ENCODE measurements at regions not wholly inside any gene's neighbourhood (a gene's known extent, or its start where the extent isn't known, plus 50 kb on each side); places are given as distances from the start of the nearest gene placed in this dataset.
"Not testable (repeated sequence)": the region's sequence is repeated elsewhere in the genome, so short reads cannot be mapped to it uniquely, and the experiment has no call there.

DNA sequence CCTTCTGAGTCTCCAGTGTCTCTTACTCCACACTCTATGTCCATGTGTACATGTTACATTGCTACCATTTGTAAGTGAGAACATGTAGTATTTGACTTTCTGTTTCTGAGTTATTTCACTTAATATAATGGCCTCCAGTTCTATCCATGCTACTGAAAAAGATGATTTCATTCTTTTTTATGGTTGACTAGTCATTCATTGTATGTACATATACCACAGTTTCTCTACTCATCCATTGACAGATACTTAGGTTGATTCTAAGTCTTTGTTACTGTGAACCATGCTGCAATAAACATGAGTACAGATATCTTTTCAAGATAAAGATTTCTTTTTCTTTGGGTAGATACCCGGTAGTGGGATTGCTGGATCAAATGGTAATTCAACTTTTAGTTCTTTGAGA lies 107.1 kb upstream of the CHD1 start:
- no peak for DNase-seq

DNA sequence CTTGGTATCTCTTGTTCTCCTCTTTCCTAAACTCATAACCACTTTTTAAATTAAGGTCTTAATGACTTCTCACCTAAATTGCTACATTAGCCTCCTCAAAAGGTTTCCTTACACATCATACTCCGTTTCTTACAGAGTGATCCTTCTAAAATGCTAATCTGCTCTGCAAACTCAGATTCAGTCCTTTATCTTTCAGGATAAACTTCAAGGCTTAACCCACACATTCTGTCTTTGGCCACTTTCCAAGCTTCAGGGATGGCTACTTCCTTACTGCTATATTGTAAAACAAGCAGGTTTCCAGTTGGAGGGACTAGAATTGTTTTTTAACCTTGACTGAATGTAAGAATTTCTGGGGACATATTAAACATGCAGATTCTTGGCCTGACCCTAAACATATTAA lies 105.5 kb upstream of the CHD1 start:
- DNase-seq, result no peak

DNA sequence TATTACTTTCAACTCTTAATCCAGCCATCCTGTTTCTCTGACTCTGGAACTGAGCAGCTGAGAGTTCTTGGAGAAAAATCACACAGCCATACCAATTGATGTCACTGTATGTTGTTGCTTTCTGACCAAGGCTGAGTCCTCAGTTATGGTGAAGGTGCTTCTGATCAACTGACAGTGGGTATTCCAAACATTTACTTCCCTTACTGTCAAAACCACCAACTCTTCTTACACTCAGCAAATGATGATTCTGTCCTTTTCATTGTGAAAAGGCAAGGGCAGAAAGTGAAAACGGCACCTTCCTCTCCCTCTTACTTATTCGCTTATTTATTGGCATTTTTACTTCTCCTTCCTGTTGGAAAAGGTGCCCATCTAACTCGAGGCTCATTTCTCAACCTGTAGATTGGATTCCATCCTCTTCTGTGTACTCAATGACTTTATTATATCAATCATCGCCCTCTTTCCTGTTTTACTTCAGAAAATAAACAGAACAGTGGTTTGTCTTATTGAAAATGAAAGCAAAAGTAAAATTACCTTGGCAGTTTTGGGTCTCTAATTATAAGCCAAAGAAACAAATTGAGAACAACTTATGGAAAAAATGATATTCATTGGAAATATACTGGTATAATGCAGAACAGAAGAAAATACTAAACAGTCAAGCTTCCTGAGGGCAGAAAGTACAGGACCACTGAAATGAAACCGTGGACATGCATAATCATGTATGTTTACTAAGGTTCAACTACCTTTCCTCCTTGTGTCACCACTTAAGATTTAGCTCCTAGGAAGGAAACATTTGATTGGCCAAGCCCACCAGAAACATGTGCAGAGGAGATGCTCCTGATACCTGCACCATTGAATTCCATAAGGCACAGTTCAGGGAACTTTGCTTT lies 104.5 kb upstream of the CHD1 start:
- DNase-seq, result no peak

DNA sequence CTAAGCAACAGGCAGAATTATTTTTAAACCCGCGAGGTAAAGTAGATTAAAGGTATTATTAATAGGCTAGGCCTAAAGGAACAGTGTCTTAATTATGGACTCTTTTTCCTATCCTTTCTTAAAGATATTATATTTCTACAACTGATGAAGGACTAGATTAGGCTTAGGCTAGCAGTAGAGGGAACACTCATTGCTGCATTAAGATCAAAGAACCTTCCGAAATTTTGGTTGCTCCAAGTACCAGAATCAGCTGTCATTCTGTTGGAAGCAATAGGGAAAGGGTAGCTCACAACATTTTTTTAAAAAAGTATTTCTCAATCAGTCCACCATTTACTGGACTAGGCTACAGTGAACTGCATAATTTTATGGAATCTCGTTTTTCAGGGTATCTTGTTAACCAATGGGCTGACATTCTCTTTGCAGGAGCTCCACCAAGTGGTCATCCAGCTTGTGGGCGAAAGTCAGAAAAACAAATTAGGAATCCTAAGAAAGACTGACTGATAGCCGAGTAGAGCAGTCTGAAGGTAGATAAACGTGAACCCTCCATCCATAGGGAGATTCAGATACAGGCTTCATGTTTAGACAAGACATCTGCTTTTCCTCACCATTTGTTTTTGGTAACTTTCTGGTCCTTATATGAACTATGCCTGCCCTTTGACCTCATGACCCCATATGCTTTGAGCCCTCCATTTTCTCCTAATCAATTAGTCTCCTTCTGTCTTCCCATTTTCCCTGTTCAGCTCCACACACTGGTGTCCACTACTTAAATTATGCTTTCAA lies 103.6 kb upstream of the CHD1 start:
- DNase-seq, result peak in 1 of 2 experiments; percentile 34

DNA sequence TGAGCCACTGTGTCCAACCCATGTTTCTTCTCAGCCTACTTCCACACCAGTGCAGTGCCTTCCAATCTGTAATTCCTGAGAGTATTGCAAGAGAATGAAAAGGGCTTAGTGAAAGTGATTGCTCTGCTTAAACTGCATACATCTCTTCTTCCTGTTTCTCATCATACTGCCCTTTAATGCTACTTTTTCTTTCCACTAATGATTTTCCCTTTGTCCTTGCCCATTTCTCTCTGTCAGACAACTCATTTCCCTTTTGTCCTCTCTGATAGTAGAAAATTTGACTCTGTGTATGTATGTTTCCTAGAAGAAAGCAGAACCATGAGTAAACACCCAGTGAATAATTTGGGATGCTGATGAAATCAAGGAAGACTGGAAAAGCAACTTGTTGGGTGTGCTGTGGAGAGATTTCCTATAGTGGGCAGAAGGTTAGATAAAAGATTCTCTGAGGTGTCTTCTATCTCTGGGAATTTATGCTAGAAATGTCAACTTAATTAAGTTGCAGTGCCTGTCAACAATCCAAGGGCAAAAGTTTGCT lies 102.2 kb upstream of the CHD1 start:
- no peak for DNase-seq

DNA sequence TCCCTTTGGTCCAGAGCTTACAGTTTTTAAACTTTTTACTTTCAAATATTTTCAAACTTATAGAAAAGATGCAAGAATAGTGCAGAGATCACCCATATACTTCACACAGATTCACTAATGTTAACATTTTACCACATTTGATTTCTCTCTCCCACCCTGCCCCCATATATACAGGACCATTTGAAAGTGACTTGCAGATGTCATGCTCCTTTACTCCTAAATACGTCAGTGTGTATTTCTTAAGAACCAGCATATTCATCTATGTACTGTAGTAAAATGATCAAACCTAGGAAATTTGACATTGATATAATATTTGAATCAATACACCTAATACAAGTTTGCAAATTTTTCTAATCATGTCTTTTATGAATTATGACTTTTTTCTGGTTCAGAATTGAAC lies 100.4 kb upstream of the CHD1 start:
- no peak for DNase-seq

DNA sequence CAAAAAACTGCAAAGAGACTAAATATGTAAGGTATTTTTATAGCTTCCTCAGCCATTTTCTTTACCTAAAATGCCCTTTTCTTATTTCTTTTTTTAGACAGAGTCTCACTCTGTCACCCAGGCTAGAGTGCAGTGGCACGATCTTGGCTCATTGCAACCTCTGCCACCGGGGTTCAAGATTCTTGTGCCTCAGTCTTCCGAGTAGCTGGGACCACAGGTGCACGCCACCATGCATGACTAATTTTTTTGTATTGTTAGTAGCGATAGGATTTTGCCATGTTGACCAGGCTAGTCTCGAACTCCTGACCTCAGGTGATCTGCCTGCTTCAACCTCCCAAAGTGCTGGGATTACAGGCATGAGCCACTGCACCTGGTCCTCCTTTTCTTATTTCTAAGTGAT lies 99.4 kb upstream of the CHD1 start:
- not testable (repeated sequence) for DNase-seq

DNA sequence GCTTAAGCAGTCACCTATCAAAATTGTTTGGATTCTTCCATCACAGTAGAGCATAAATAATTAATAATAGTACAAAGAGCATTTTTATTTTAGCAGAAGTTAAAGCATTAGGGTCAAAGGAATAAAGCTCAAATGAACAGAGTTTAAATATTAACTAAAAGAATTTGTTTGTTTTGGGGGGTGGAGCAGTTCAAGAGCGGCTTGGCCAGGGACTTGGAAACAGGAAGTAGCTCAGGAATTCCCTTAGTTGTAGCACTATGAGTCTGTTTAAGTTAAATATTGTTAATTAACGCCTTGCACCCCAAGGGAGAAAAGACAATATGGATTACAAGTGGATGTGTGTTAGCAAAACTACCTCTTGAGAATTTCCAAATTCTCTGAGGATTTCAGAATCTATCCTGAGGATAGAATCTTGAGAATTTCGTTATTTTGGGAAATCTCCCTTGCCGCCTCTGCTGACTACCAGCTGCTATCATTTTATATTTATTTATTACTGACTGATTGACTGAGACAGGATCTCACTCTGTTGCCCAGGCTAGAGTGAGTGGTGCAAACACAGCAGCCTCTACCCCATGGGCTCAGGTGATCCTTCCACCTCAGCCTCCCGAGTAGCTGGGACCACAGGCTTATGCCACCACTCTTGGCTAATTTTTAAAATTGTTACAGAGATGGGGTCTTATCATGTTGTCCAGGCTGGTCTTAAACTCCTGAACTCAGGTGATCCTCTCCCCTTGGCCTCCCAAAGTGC lies 96.7 kb upstream of the CHD1 start:
- DNase-seq, result no peak

DNA sequence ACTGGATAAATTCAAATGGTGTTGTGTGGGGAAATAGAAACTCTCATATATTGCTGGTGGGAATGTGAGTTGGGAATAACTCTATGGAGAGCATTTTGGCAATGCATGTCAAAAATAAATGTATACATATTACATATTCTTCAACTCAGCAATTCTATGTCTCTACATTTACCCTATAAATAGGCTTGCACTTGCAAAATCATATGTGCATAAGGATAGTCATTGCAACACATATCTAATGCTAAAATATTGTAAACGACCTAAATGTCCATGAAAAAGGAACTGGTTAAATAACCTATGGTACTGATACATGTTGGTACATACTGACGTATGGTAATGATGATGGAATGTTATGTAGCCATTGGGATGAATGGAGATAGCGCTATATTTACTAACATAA lies 94.5 kb upstream of the CHD1 start:
- no peak for DNase-seq

DNA sequence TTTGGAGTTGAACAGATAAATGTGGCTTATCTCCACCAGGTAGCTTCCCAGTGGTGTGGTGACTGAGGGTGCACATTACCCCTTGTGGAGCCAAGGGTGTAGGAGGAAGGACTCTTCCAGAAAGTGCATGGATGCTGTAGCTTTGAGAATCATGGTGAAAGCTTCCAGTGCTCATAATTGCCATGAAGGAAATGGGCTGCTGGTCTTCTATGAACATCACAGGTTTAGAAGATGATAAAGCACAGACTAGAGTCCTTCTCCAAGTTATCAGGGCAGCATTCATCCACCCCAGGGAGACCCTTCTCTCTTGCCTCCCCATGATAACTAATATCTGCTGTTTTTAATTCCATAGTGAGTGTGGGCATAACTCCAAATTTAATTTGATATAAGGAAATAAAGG lies 93.4 kb upstream of the CHD1 start:
- DNase-seq, result no peak

DNA sequence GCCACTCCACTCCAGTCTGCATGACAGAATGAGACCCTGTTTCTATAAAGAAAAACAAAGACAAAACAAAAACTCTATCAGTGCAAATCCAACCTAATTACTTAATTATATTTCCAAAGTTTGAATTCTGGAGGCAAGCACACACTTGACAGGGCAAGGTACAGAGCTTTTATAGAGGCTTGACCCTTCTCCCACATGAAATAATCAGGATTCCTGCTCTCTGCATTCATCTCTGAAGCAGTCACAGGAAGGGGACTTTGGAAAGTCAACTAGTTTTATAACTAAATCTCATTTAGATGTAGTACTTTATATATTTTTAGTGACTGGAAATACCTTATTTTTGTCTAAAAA lies 91.9 kb upstream of the CHD1 start:
- no peak for DNase-seq

DNA sequence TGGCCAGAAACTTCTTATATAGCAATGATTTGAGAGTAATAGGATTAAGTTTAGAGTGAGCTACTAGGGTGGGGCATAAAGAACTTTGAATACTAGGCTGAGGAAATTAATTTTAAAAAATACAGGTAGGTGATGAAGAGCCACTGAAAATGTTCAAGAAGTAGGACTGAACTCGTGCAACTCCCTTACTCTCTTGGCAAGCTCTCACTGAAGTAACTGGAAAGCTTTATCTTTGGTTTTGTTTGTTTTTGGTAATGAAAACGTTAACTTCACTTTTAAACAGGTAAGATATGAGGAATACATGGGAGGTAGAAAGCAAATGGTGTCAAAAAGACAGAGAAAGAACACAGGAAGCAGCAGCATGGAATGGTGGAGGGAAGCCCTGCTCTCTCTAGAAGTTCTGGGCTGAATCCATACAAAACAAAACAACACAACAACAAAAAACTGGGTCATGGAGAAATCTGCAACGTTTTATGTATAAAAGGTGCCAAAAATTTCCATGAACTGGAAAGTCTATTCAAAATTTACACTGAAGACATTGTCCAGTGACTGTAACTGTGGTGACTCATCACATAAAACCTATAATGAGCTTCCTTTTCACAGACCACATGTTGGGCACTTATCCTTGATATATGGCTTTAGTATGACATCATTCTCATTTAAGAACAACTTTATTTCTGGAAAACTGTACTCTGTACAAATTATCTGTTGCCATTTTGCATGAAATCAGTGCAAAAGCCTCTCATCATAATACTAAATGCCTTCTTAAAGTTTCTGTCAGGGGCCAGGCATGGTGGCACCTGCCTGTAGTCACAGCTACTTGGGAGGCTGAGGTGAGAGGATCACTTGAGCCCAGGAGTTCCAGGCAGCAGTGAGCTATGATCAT lies 91.2 kb upstream of the CHD1 start:
- no peak for DNase-seq

DNA sequence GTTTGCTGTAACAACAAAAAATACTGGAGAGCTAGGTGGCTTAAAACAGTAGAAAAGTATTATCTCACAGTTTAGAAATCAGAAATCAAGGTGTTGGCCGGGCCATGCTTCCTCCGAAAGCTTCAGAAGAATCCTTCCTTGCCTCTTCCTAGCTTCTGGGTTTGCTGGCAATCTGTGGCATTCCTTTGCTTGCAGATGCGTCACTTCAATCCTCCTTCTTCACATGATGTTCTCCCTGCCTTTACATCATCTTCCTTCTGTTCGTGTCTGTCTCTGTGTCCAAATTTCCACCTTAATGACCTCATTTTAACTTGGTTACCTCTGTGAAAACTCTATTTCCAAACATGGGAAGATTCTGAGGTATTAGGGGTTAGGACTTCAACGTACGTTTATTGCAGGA lies 90.4 kb upstream of the CHD1 start:
- no peak for DNase-seq

DNA sequence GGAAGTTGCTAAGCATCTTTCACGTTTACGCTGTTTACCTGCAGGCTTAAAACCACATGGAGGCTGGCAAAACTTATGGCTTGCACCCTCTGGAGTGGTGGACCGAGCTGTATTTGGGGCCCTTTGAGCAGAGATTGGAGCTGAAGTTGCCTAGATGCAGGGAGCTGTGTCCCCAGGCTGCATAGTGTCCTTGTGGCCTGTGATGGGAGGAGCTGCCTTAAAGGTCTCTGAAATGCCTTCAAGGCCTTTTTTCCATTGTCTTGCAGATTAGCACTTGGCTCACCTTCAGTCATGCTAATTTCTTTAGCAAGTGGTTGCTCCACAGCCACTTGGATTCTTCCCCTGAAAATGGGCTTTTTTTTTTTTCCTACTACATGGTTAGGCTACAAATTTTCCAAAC lies 81.5 kb upstream of the CHD1 start:
- no peak for DNase-seq

DNA sequence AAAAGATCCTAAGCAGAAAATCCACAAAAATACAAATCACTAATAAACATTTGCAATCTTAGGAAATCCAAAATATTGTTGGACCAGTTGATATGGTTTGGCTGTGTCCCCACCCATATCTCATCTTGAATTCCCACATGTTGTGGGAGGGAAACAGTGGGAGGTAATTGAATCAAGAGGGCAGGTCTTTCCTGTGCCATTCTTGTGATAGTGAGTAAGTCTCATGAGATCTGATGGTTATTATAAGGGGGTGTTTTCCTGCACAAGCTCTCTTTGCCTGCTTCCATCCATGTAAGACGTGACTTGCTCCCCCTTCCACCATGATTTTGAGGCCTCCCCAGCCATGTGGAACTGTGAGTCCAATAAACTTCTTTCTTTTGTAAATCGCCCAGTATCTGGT lies 79.2 kb upstream of the CHD1 start:
- DNase-seq, result not testable (repeated sequence)

DNA sequence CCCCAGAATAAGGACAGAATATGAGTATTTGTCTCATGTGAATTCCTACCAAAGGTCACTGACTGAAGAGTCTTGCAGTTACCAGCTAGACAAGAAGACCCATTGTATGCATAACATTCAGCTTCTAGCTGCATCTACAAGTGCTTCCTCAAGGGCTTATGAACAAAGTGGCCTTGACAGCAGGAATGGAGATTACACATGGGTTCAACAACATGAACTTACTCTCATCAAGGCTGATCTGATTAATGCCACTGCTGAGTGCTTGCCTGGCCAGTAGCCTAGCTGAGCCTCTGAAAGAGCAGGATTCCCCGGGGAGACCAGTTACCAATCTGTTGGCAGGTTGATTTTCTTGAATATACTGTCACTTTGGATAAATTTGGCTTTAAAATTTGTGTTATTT lies 76.7 kb upstream of the CHD1 start:
- no peak for DNase-seq

DNA sequence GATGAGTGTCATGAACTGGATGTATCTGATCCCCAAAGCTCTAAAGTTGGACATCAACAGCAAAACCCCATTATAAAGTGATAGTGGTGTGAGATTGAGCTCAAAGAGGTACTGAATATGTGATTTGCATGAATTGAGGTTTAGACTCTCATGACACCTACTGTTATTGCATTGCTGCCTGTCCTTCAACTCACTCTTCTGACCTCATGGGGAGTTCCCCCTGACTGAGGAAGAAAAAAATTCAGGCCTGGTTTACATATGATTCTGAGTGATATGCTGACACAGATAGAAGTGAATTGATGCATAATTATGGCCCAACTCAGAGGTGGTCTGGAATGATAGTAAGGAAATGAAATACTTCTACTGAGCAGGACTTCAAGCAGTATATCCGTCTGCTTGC lies 76.2 kb upstream of the CHD1 start:
- peak in 1 of 2 experiments; percentile 19 for DNase-seq

DNA sequence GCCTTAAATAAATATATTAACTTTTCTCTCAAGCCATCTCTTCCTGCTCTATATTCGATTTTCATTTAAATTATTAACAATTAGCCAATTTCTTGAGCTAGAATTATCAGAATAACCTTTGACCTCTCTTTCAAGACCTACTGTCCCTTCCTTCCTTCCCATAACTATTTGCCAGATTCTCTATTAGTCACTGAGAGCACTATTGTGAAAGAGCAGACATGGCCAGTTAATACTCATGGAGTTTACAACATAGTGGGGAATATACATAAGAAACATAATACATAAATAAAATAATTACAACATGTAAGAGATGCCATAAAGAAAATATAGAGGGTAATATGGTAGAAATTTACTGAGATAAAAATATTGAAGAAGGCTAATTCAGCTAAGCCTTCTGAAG lies 72.1 kb upstream of the CHD1 start:
- DNase-seq, result no peak

DNA sequence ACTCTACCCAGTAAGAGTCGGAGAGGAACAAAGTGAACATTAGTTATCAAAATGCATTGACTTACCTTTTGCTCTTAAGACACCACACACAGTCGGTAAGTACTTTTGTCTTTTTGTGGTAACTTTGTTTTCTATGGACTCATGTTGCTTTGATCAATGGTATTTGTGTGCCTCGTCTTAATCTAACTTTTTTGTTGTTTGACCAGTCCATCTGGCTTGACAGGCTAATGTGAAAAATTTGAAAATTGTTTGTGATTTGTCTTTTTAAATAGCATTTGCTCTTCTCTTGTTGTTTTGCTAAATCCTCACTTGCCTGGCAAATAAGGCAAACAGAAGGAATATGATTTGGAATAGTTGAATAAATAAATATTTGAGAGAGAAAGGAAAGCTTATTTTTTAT lies 71.4 kb upstream of the CHD1 start:
- DNase-seq, result no peak

DNA sequence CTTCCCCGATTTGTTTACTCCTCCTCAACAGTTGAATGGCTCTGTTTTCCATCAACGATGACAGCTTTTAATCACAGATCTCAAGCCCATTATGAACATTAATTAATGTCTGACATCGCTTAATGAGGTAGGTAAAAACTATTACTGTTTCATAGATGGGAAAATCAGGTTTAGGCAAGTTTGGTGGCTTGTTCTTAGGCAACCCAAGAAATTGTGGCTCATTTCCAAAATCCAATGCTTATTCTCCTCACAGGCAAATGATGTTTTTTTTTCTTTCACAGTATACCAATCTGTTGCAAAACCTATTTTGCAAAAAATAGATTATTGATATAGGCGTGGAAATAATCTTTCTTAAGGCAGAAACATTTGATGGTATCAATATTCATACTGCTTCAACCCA lies 70.8 kb upstream of the CHD1 start:
- no peak for DNase-seq

DNA sequence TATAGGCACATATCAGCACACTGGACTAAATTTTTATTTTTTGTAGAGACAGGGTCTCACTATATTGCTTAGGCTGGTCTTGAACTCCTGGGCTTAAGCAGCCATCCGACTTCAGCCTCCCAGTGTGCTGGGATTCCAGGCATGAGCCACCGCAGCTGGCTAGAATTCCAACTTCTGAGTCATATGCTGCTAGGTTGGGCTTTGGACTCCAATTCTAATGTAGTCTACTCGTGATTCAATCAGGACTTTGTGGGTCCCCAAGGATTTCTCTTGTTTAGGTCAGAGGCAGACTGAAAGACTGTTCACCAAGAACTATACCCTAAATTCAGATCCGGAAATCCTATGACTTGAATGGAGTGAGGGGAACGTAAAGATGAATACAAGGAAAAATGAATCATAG lies 68.2 kb upstream of the CHD1 start:
- no peak for DNase-seq

DNA sequence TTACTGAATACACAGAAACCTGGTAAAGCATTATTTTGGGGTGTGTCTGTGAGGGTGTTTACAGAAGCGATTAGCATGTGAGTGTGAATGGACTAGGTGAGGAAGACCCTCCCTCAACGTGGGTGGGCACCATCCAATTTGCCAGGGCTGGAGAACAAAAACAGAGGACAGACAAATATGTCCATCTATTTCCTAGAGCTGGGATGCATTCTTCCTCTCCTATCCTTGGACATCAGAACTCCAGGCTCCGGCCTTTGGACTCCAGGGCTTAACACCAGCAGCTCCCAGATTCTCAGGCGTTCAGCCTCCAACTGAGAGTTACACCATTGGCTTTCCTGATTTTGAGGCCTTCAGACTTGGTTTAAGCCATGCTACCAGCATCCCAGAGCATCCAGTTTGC lies 65.8 kb upstream of the CHD1 start:
- DNase-seq, result no peak
